Erythroblast (primary cell): ENCODE measurements at regions not wholly inside any gene's neighbourhood (a gene's known extent, or its start where the extent isn't known, plus 50 kb on each side); places are given as distances from the start of the nearest gene placed in this dataset.
"Not testable (repeated sequence)": the region's sequence is repeated elsewhere in the genome, so short reads cannot be mapped to it uniquely, and the experiment has no call there.

Source experiments
- GATA1 ChIP-seq: IDR thresholded peaks from 2 replicates; pipeline ENCODE4 v1.6.1; 2011; ENCODE audit warnings: low read depth, mild to moderate bottlenecking, control low read depth, low read length, moderate library complexity
- POLR2A ChIP-seq: IDR thresholded peaks from 2 replicates; pipeline ENCODE4 v1.6.1; 2011; ENCODE audit warnings: mild to moderate bottlenecking, low read length

DNA sequence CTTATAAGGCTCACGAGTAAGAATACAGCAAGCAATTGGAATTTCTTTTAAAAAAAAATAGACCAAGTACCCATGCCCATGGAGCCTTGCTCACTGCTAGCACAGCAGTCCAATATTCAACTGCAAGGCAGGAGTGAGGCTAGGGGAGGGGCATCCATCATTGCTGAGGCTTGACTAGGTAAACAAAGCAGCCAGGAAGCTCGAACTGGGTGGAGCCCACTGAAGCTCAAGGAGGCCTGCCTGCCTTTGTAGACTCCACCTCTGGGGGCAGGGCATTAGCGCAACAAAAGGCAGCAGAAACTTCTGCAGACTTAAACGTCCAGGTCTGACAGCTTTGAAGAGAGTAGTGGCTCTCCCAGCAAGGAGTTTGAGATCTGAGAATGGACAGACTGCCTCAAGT is 84.0 kb upstream of the STEAP1 start:
- TF ChIP-seq POLR2A, GATA1: not testable (repeated sequence)
